Neural cell (in vitro differentiated cells): ENCODE measurements at regions not wholly inside any gene's neighbourhood (a gene's known extent, or its start where the extent isn't known, plus 50 kb on each side); places are given as distances from the start of the nearest gene placed in this dataset.
"Not testable (repeated sequence)": the region's sequence is repeated elsewhere in the genome, so short reads cannot be mapped to it uniquely, and the experiment has no call there.

Source experiments
- H2AFZ ChIP-seq: fragments of 200-600, 300-800 bp; sonication (generic), shearing (Covaris generic); 2 replicates; pipeline ENCODE4 v1.6.0; 2014; ENCODE audit warnings: low read depth, mild to moderate bottlenecking, antibody characterized with exemption, low read length, moderate library complexity
- H3F3A ChIP-seq: fragments of 200-600 bp; shearing (Covaris generic); 2 replicates; pipeline ENCODE4 v1.6.1; 2016; ENCODE audit warnings: mild to moderate bottlenecking, moderate library complexity, mixed read lengths, antibody characterized with exemption, low read length; ENCODE audit not compliant: insufficient read depth, poor library complexity, severe bottlenecking
- H3K27ac ChIP-seq: fragments of 200-600, 300-800 bp; sonication (generic), shearing (Covaris generic); 2 replicates; pipeline ENCODE4 v1.5.1; 2014; ENCODE audit warnings: mild to moderate bottlenecking, low read length, moderate library complexity
- H3K27me3 ChIP-seq: fragments of 300-800, 200-600 bp; sonication (generic), shearing (Covaris generic); 2 replicates; pipeline ENCODE4 v1.6.0; 2014; ENCODE audit warnings: mild to moderate bottlenecking, low read depth, low read length, moderate library complexity; ENCODE audit not compliant: insufficient read depth
- H3K36me3 ChIP-seq: fragments of 300-800, 200-600 bp; sonication (generic), shearing (Covaris generic); 2 replicates; pipeline ENCODE4 v1.5.1; 2014; ENCODE audit warnings: mild to moderate bottlenecking, antibody characterized with exemption, low read length, moderate library complexity; ENCODE audit not compliant: insufficient read depth
- H3K4me2 ChIP-seq: fragments of 300-800, 200-600 bp; sonication (generic), shearing (Covaris generic); 2 replicates; pipeline ENCODE4 v1.6.0; 2014; ENCODE audit warnings: mild to moderate bottlenecking, low read length
- H3K4me3 ChIP-seq: fragments of 300-800, 200-600 bp; sonication (generic), shearing (Covaris generic); 2 replicates; pipeline ENCODE4 v1.5.1; 2014; ENCODE audit warnings: mild to moderate bottlenecking, low read length, moderate library complexity
- H3K79me2 ChIP-seq: fragments of 200-600 bp; shearing (Covaris generic); replicated peaks from 2 replicates; pipeline ENCODE4 v1.6.0; 2014; ENCODE audit warnings: mild to moderate bottlenecking, low read length, moderate library complexity; ENCODE audit not compliant: insufficient read depth
- H3K9ac ChIP-seq: fragments of 300-800, 200-600 bp; sonication (generic), shearing (Covaris generic); 2 replicates; pipeline ENCODE4 v1.6.1; 2016; ENCODE audit warnings: mild to moderate bottlenecking, low read length, mixed read lengths
- H3K9me2 ChIP-seq: fragments of 200-600 bp; shearing (Covaris generic); 2 replicates; pipeline ENCODE4 v1.6.1; 2016; ENCODE audit warnings: mild to moderate bottlenecking, low read length, mixed read lengths; ENCODE audit not compliant: insufficient read depth
- H3K9me3 ChIP-seq: fragments of 200-600, 300-800 bp; sonication (generic), shearing (Covaris generic); 2 replicates; pipeline ENCODE4 v1.6.1; 2016; ENCODE audit warnings: mild to moderate bottlenecking, mixed run types, low read length, moderate library complexity, mixed read lengths
- H4K20me1 ChIP-seq: fragments of 200-600 bp; shearing (Covaris generic); 2 replicates; pipeline ENCODE4 v1.6.1; 2016; ENCODE audit warnings: mild to moderate bottlenecking, mixed run types; ENCODE audit not compliant: insufficient read depth
- CTCF ChIP-seq: fragments of 450-650 bp; IDR thresholded peaks from 2 replicates; pipeline ENCODE4 v1.5.1; 2014; ENCODE audit warnings: antibody characterized with exemption, mild to moderate bottlenecking, moderate library complexity; ENCODE audit not compliant: poor library complexity, severe bottlenecking
- EP300 ChIP-seq: fragments of 450-650 bp; conservative IDR thresholded peaks from 2 replicates; pipeline ENCODE4 v1.6.1; 2014; ENCODE audit warnings: antibody characterized with exemption, mild to moderate bottlenecking, moderate library complexity; ENCODE audit not compliant: poor library complexity, severe bottlenecking
- EZH2 ChIP-seq: fragments of 200-600, 300-800 bp; shearing (Covaris generic), sonication (generic); IDR thresholded peaks from 2 replicates; pipeline ENCODE4 v1.6.1; 2014; ENCODE audit warnings: antibody characterized with exemption, low read length, borderline replicate concordance, mild to moderate bottlenecking; ENCODE audit not compliant: insufficient read depth, poor library complexity, severe bottlenecking
- MXI1 ChIP-seq: fragments of 450-650 bp; conservative IDR thresholded peaks from 2 replicates; pipeline ENCODE4 v1.6.1; 2014; ENCODE audit warnings: antibody characterized with exemption, mild to moderate bottlenecking; ENCODE audit not compliant: poor library complexity, severe bottlenecking
- POLR2AphosphoS5 ChIP-seq: IDR thresholded peaks from 2 replicates; pipeline ENCODE4 v1.6.1; 2012
- RAD21 ChIP-seq: fragments of 450-650 bp; conservative IDR thresholded peaks from 2 replicates; pipeline ENCODE4 v1.6.1; 2014; ENCODE audit warnings: antibody characterized with exemption, mild to moderate bottlenecking, moderate library complexity
- REST ChIP-seq: IDR thresholded peaks from 2 replicates; pipeline ENCODE4 v1.6.1; 2012; ENCODE audit warnings: borderline replicate concordance
- SMC3 ChIP-seq: fragments of 450-650 bp; conservative IDR thresholded peaks from 2 replicates; pipeline ENCODE4 v1.6.1; 2014; ENCODE audit warnings: antibody characterized with exemption, mild to moderate bottlenecking, moderate library complexity; ENCODE audit not compliant: poor library complexity
- TAF1 ChIP-seq: IDR thresholded peaks from 2 replicates; pipeline ENCODE4 v1.6.1; 2012; ENCODE audit warnings: low read depth

GRCh38 chr9:33703430-33704102 lies 91.8 kb upstream of the PRSS3 start:
- Histone ChIP-seq H3K36me3 (no peaks in the 10 kb centered on the region), H3F3A (no peaks in the 10 kb centered on the region), H3K9me3 (no peaks in the 10 kb centered on the region), H3K27me3 (no peaks in the 10 kb centered on the region), H4K20me1 (no peaks in the 10 kb centered on the region), H3K4me3 (no peak overlapping the region), H3K9me2 (no peaks in the 10 kb centered on the region), H3K27ac (no peak overlapping the region), H2AFZ (no peak overlapping the region), H3K79me2 (no peaks in the 10 kb centered on the region), H3K4me2 (no peak overlapping the region), H3K9ac (no peak overlapping the region)
- no peak for TF ChIP-seq TAF1
- TF ChIP-seq EZH2 = no peak
- no peak for TF ChIP-seq REST
- TF ChIP-seq CTCF = no peak
- no peak for TF ChIP-seq SMC3
- no peak for TF ChIP-seq MXI1
- TF ChIP-seq RAD21 = no peak

GRCh38 chr9:33705440-33705839 lies 89.9 kb upstream of the PRSS3 start:
- H3K9me3 ChIP-seq, H3K27ac ChIP-seq, H3K27me3 ChIP-seq, H3K36me3 ChIP-seq, H4K20me1 ChIP-seq, H3K9ac ChIP-seq, H3K4me3 ChIP-seq, H2AFZ ChIP-seq, H3K9me2 ChIP-seq, H3K79me2 ChIP-seq, H3F3A ChIP-seq, H3K4me2 ChIP-seq: not testable (repeated sequence)

- Histone ChIP-seq H3K4me3 (no peak overlapping the region), H3K9me2 (no peaks in the 10 kb centered on the region), H3K36me3 (no peaks in the 10 kb centered on the region), H3K9ac (no peak overlapping the region), H2AFZ (no peak overlapping the region), H3K27me3 (no peaks in the 10 kb centered on the region), H3K9me3 (no peaks in the 10 kb centered on the region), H4K20me1 (no peaks in the 10 kb centered on the region), H3K79me2 (no peaks in the 10 kb centered on the region), H3F3A (no peaks in the 10 kb centered on the region), H3K27ac (no peak overlapping the region), H3K4me2 (no peak overlapping the region)
- no peak for TF ChIP-seq POLR2AphosphoS5
- TF ChIP-seq SMC3 = no peak
- TF ChIP-seq TAF1 = no peak
- TF ChIP-seq EZH2 = no peak
- no peak for TF ChIP-seq RAD21
- TF ChIP-seq CTCF = no peak
- no peak for TF ChIP-seq REST
- TF ChIP-seq MXI1 = no peak
- TF ChIP-seq EP300 = no peak
Observed at GRCh38 chr9:33708441-33708840, 86.9 kb upstream of the PRSS3 start.
